ENCODE measurements at regions not wholly inside any gene's neighbourhood (a gene's known extent, or its start where the extent isn't known, plus 50 kb on each side); places are given as distances from the start of the nearest gene placed in this dataset.
"Not testable (repeated sequence)": the region's sequence is repeated elsewhere in the genome, so short reads cannot be mapped to it uniquely, and the experiment has no call there.

DNA sequence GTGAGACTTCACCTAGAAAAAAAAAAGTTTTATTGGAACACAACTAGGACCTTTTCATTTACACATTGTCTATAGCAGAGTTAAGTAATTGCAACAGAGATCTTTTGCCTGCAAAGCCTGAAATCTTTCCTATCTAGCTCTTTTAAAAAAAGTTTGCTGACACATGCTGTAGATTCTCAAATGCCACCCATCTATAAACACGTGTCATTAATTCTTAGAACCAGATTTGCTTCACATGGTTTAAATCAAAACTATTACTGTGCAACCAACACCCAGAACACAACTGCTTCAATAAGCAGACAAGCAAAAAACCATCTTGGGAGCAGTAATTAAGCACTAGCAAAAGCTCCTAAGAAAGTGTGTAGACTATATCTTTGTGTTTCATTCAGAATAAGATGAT lies 55.0 kb downstream of the OXSM start:
- no peak for DNase-seq (ENCODE audit: low read depth in 4 of 4, low spot score in 3 of 4)

GRCh38 chr3:25846282-25846681 lies 56.4 kb downstream of the OXSM start:
- DNase-seq (ENCODE audit: low read depth in 4 of 4, low spot score in 3 of 4) = no peak

DNA sequence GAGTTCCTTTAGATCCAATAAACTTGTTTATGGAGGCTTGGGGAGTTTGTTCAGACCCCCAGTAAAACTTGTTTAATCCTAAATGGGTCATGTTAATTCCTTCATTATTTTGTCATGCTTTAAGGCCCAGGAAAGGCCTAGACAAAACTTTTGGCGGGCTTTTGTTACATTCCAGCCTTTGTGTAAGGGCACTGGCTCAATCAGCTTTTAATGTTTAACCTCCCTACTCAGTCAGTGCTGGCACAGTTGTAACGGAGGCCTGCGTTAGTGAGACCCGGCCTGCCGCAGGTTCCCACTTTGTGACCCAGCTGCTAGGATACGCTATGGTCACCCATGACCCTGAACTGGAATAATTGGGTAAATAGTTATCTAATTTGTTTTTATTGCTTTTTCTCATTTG lies 59.2 kb downstream of the OXSM start:
- no peak for DNase-seq (ENCODE audit: low read depth in 4 of 4, low spot score in 3 of 4)

DNA sequence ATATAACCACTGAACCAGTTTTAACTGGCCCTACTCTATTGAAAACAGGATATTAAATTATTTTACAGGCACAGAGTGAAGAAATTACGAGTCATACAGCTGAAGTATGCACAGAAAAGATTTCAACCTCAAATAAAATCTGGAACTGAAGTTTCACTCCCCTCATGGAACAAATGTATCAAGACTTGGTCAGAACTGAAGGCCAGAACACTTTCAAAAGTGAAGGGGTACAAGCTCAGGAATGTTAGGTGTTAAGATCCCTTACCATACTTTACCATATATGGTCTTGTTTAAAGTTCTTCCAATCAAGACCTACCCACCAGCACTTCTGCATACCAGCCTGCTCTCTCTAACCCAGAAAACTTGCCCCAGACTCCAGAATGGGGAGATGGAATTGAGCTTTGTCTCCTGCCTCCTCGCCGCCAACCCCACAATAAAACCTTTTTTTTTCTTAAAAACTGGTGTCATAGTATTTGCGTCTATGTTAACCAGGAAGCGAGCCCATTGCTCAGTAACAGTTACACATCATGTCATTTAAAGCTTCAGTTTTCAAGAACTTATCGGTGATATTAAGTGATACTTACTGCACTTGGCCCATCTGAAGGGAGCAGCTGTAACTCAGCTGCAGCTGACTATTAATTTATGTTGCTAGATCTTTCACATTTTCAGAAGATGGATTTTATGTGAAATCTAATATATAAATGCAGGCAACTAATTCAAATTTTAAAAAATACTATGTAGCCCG lies 59.9 kb downstream of the OXSM start:
- DNase-seq (ENCODE audit: low read depth in 4 of 4, low spot score in 3 of 4) = no peak

DNA sequence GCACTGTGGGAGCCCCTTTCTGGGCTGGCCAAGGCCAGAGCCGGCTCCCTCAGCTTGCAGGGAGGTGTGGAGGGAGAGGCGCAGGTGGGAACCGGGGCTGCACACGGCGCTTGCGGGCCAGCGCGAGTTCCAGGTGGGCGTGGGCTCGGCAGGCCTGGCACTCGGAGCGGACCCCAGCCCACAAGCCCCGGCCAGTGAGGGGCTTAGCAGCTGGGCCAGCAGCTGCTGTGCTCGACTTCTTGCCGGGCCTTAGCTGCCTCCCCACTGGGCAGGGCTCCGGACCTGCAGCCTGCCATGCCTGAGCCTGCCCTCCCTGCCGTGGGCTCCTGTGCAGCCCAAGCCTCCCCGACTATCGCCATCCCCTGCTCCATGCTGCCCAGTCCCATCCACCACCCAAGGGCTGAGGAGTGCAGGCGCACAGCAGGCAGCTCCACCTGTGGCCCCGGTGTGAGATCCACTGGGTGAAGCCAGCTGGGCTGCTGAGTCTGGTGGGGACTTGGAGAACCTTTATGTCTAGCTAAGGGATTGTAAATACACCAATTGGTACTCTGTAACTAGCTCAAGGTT lies 61.9 kb downstream of the OXSM start:
- DNase-seq (ENCODE audit: low read depth in 4 of 4, low spot score in 3 of 4) = not testable (repeated sequence)

GRCh38 chr3:25854214-25854613 lies 64.3 kb downstream of the OXSM start:
- no peak for DNase-seq (ENCODE audit: low read depth in 4 of 4, low spot score in 3 of 4)

GRCh38 chr3:25854635-25855034 lies 64.7 kb downstream of the OXSM start:
- DNase-seq (ENCODE audit: low read depth in 4 of 4, low spot score in 3 of 4) = no peak

DNA sequence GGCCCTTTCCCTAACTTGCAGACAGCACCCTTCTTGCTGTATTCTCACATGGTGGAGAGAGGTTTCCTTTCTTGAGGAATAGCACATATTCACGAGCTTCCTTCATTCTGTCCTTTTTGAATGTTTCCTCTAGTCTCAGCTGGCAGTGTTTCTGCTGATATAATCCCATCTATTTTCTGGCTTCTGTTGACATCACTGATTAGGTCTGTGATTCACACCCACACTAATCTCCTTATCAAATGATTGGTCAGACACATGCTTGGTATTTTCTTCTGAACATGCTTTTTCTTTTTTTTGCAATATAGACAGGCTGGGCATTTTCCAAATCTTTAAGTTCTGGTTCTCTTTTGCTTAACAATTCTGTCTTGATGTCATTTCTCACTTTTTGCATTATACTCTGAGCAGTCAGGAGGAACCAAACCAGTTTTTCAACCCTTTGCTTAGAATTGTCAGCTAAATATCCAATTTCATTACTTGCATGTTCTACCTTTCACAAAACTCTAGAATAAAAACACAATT lies 65.4 kb downstream of the OXSM start:
- no peak for DNase-seq (ENCODE audit: low read depth in 4 of 4, low spot score in 3 of 4)

- DNase-seq (ENCODE audit: low read depth in 4 of 4, low spot score in 3 of 4) = no peak
These were observed 67.1 kb downstream of the OXSM start for GRCh38 chr3:25856902-25857518.

- no peak for DNase-seq (ENCODE audit: low read depth in 4 of 4, low spot score in 3 of 4)
These were observed 71.7 kb downstream of the OXSM start for GRCh38 chr3:25861566-25861965.

DNA sequence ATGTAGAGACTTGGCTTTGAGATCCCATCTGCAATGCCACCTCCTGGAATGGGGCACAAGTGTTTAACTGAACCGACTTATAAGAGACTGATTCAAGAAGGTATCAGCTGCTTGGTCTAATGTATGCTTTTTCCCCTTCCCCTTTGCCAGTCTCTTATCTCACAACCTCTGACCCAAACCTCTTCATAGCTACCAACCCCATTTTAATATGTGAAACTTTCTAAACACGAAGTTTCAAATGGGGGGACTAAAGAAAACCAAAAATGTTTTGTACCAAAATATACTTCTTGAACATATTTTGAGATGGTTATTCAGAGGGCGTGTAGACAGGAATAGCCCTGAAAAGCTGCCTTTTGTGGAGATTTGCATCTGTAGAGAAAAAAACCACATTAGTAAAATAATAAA lies 73.1 kb downstream of the OXSM start:
- DNase-seq (ENCODE audit: low read depth in 4 of 4, low spot score in 3 of 4) = no peak

- DNase-seq (ENCODE audit: low read depth in 4 of 4, low spot score in 3 of 4) = no peak
These were observed 73.6 kb downstream of the OXSM start for GRCh38 chr3:25863416-25863959.

DNA sequence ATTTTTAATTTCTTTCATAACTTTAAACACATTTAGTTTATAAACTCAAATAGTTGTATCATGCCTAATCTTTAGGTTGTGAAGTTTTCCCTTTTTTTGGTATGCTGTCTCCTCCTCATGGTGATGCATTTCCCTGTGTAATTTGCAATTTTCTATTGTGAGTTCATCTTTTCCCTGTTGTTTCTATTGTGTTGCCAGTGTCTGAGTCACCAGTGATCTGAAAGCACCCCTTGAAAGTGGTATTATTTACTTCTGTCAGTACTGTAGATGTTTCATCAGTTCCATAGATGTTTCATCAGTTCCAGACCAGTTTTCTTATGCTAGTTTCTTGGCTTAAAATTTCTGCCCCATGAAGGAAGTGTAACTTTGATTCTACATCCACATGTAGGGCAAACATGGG lies 80.6 kb downstream of the OXSM start:
- DNase-seq (ENCODE audit: low read depth in 4 of 4, low spot score in 3 of 4) = no peak

GRCh38 chr3:25872200-25872877 lies 82.4 kb downstream of the OXSM start:
- no peak for DNase-seq (ENCODE audit: low read depth in 4 of 4, low spot score in 3 of 4)

DNA sequence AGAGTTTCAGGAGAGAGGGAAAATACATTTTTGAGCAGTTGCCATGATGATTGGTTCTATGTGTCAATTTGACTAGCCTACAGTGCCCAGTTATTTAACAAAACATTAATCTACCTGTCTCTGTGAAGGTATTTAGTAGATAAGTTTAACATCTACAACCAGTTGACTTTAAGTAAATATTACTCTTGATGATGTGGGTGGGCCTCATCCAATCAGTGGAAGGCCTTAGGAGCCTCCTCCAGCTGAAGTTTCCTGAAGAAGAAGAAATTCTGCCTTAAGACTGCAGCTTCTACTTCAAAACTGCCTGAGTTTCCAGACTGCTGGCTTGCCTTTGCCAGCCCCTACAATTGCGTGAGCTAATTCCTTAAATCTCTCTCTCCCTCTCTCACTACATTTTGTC lies 93.6 kb downstream of the OXSM start:
- DNase-seq (ENCODE audit: low read depth in 4 of 4, low spot score in 3 of 4) = no peak

DNA sequence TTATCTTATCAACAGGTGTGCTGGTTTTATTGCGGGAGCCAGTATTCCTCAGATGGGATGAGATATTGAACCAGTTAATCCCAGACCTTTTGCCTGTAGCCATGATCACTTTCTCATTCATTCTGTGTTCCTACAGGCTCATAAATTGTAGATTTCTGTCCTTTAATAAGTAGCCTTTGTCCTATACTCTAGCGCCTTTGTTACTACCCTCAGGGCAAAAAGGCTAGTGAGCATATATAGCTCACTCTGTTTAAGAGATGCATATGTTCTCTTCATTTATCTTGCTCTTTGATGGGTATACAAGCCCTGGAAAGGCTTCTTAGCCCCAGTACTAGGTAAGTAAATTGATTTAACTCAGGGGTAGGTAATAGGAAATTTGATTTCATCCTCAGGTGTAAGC lies 95.1 kb downstream of the OXSM start:
- DNase-seq (ENCODE audit: low read depth in 4 of 4, low spot score in 3 of 4) = no peak

DNA sequence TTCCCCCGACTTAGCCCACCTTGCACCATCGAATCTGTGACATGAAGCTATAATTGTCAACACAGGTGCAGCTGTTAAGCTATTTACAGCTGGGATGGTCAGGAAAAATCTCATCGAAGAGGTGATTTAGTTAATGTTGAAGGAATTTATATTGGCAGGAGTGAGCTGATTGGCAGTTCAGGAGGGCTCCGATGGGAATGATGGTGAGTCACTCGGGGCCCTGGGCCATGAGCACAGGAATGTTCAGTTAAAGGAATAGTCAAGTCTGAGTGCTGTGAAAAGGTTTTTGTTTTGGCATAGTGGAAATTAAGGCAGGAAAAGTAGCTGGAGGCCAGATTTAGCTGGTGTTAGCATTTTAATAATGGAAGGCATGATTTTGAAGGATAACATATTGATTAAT lies 95.7 kb downstream of the OXSM start:
- DNase-seq (ENCODE audit: low read depth in 4 of 4, low spot score in 3 of 4) = no peak

DNA sequence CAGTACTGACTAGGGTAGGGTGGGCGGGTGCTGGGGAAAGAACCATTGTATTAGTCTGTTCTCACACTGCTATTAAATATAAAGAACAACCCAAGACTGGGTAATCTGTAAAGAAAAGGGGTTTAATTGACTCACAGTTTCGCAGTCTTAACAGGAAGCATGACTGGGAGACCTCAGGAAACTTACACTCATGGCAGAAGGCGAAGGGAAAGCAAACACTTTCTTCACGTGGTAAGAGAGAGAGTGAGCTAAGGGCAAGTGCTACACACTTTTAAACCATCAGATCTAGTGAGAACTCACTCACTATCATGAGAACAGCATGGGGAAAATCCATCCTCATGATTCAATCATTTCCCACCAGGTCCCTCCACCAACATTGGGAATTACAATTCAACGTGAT lies 98.0 kb downstream of the OXSM start:
- DNase-seq (ENCODE audit: low read depth in 4 of 4, low spot score in 3 of 4) = no peak

DNA sequence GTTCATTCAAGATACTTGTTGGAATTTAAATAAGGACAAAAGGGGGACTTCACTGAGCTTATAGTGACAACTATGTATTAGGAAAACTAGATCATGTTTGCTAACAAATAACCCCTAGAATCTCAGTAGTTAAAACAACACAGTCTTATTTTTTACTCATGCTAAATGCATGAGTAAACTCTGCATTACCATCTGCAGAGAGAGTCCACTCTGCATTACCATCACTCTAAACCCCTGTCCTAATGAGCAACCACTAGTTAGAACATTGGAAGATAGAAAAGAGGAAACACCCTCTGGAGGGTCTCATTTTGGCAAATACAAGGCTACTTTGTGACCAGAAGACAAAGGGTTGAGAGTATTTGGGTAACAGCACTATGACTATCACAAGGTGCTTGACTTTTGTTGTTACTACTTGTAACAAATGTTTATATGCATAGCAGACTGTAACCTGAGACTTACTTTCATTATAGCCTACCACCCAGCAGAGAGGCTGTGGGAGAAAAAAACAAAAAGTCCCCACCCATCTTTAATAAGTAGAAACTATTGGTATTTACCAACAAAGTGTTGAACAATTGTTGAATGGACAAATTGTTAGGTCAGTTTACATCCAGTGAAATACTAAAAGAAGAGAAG lies 99.1 kb downstream of the OXSM start:
- DNase-seq (ENCODE audit: low read depth in 4 of 4, low spot score in 3 of 4) = no peak

DNA sequence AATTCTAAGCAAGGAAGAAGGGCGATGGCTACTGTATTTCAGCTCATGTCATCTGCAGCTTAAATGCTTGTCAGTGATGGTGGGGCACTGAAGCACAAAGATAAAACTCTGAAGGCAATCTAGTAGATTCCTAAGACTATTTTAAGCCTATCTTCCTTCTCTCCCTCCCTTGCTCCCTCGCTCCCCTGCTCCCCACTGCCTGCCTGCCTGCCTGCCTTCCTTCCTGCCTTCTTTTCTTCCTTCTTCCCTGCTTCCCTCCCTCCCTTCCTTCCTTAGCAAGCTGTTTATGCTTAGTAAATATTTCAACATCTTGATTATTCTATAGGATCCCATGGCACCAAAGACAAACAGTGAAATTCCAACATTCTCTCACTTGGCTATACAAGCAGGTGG lies 99.6 kb downstream of the OXSM start:
- no peak for DNase-seq (ENCODE audit: low read depth in 4 of 4, low spot score in 3 of 4)

DNA sequence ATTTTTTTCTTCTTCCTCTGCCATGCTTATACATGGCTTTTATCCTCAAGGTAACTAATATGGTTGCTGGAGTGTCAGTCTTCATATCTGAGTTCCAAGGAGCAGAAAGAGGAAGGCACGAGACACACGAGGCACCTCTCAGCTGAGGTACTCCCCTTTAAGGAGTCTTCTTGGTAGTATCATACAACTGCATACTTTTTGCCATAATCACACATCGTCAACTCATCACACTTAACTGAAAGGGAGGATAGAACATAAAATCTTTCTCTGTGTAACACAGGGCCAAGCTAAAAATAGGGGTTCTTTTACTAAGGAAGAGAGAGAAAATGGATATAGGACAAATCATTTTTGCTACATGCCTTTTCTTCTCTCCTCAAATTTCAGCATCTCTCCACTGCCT lies 104.2 kb downstream of the OXSM start:
- DNase-seq (ENCODE audit: low read depth in 4 of 4, low spot score in 3 of 4) = no peak
